HL-60 (cell line): ENCODE measurements at regions not wholly inside any gene's neighbourhood (a gene's known extent, or its start where the extent isn't known, plus 50 kb on each side); places are given as distances from the start of the nearest gene placed in this dataset.
"Not testable (repeated sequence)": the region's sequence is repeated elsewhere in the genome, so short reads cannot be mapped to it uniquely, and the experiment has no call there.

ENCODE experiments used
- DNase-seq, 2 experiments: peaks; one replicate each; pipeline ENCODE4 v3.0.0-alpha.2; 2010 to 2020; ENCODE audit warnings: low read depth in 1 of 2, low spot score in 1 of 2
- H3K27ac ChIP-seq: fragments of 250-450 bp; sonication (Bioruptor Pico); replicated peaks from 2 replicates; pipeline ENCODE4 v1.5.1; 2020; ENCODE audit warnings: mild to moderate bottlenecking, moderate library complexity
- H3K27me3 ChIP-seq: fragments of 250-450 bp; sonication (Bioruptor Pico); 2 replicates; pipeline ENCODE4 v1.5.1; 2021; ENCODE audit warnings: mild to moderate bottlenecking, moderate library complexity; ENCODE audit not compliant: insufficient read depth, poor library complexity, severe bottlenecking
- H3K4me3 ChIP-seq: replicated peaks from 2 replicates; pipeline ENCODE4 v1.5.1; 2011; ENCODE audit warnings: mild to moderate bottlenecking, control low read depth, low read length; ENCODE audit not compliant: insufficient read depth
- CTCF ChIP-seq: IDR thresholded peaks from one replicate; pipeline ENCODE4 v1.5.1; 2011; ENCODE audit warnings: low read length, control low read depth, inconsistent platforms; ENCODE audit not compliant: insufficient read depth
- GABPA ChIP-seq: IDR thresholded peaks from 2 replicates; pipeline ENCODE4 v1.6.1; 2012; ENCODE audit warnings: low read depth
- POLR2AphosphoS5 ChIP-seq: IDR thresholded peaks from 2 replicates; pipeline ENCODE4 v1.6.1; 2012; ENCODE audit warnings: low read depth
- SPI1 ChIP-seq: IDR thresholded peaks from 2 replicates; pipeline ENCODE4 v1.6.1; 2012; ENCODE audit warnings: low read depth, mild to moderate bottlenecking, borderline replicate concordance
- TF ChIP-seq, protein P1 (sequence below): IDR thresholded peaks from 2 replicates; pipeline ENCODE4 v1.6.1; 2012; ENCODE audit warnings: low read depth; ENCODE audit not compliant: insufficient replicate concordance

- TF ChIP-seq SPI1 (no peak), CTCF (no peak), GABPA (no peak), POLR2AphosphoS5 (peak; percentile 74)
- TF ChIP-seq, protein P1, sequence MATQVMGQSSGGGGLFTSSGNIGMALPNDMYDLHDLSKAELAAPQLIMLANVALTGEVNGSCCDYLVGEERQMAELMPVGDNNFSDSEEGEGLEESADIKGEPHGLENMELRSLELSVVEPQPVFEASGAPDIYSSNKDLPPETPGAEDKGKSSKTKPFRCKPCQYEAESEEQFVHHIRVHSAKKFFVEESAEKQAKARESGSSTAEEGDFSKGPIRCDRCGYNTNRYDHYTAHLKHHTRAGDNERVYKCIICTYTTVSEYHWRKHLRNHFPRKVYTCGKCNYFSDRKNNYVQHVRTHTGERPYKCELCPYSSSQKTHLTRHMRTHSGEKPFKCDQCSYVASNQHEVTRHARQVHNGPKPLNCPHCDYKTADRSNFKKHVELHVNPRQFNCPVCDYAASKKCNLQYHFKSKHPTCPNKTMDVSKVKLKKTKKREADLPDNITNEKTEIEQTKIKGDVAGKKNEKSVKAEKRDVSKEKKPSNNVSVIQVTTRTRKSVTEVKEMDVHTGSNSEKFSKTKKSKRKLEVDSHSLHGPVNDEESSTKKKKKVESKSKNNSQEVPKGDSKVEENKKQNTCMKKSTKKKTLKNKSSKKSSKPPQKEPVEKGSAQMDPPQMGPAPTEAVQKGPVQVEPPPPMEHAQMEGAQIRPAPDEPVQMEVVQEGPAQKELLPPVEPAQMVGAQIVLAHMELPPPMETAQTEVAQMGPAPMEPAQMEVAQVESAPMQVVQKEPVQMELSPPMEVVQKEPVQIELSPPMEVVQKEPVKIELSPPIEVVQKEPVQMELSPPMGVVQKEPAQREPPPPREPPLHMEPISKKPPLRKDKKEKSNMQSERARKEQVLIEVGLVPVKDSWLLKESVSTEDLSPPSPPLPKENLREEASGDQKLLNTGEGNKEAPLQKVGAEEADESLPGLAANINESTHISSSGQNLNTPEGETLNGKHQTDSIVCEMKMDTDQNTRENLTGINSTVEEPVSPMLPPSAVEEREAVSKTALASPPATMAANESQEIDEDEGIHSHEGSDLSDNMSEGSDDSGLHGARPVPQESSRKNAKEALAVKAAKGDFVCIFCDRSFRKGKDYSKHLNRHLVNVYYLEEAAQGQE: no peak
- Histone ChIP-seq H3K27me3 (peaks cover 2% of the 10 kb centered on the region), H3K27ac (no peak overlapping the region), H3K4me3 (no peak overlapping the region)
- peak in 1 of 2 experiments; percentile 52 for DNase-seq
Measured at GRCh38 chr1:112840631-112841624, 115.1 kb downstream of the SLC16A1 start.

- TF ChIP-seq SPI1 (no peak), CTCF (no peak), POLR2AphosphoS5 (no peak), GABPA (no peak)
- TF ChIP-seq, protein P1: no peak
- Histone ChIP-seq H3K4me3 (no peak overlapping the region), H3K27ac (no peak overlapping the region), H3K27me3 (peaks cover 2% of the 10 kb centered on the region)
- DNase-seq: no peak
Measured at GRCh38 chr1:112836642-112837041, 119.4 kb downstream of the SLC16A1 start.

DNA sequence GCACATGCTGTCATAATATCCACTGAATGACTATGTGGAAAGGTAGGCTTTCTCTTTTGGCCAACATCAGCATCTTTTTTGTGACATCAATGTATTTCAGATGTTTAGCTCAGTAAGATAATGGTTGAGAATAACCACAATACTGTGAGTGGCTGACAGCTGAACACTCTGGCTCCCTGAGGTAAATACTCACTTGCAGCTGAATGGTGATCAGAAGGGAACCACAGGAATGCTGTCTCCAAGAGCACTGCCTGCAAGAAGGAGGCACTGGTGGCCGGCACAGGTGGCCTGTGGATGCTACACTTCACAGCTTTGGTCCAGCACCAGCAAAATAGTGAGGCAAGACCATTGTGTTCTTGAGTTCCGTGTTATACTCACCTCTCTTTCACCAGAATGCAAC is 118.7 kb upstream of the PPM1J start:
- no peaks in the 10 kb centered on the region for H3K27me3 ChIP-seq
- H3K4me3 ChIP-seq: no peak overlapping the region
- DNase-seq: no peak
- TF ChIP-seq SPI1 (no peak), CTCF (no peak), GABPA (no peak), POLR2AphosphoS5 (no peak)
- TF ChIP-seq, protein P1: no peak
- H3K27ac ChIP-seq: no peak overlapping the region

GRCh38 chr1:112832259-112832658 is 117.1 kb upstream of the PPM1J start:
- H3K27me3 ChIP-seq, H3K4me3 ChIP-seq, DNase-seq, H3K27ac ChIP-seq: not testable (repeated sequence)

- not testable (repeated sequence) for H3K27ac ChIP-seq, DNase-seq, H3K4me3 ChIP-seq, H3K27me3 ChIP-seq
Measured at GRCh38 chr1:112829691-112830090, 114.6 kb upstream of the PPM1J start.
